Sigmoid colon (tissue), 3 donors: ENCODE measurements at regions not wholly inside any gene's neighbourhood (a gene's known extent, or its start where the extent isn't known, plus 50 kb on each side); places are given as distances from the start of the nearest gene placed in this dataset.

ENCODE experiments used
- POLR2A ChIP-seq, 2 donors: fragments of 450-650 bp; IDR thresholded peaks; one replicate each; pipeline ENCODE4 v1.6.1; 2016; ENCODE audit warnings: antibody characterized with exemption in 2 of 2, mild to moderate bottlenecking in 2 of 2, moderate library complexity in 2 of 2
- TF ChIP-seq, protein P1 (sequence below), 4 experiments: fragments of 450-650 bp in 3 of 4; fragments of 200-600 bp in 1 of 4; IDR thresholded peaks; one replicate each; pipeline ENCODE4 v1.5.1; 2016 to 2019; ENCODE audit warnings: antibody characterized with exemption in 4 of 4, mild to moderate bottlenecking in 3 of 4, moderate library complexity in 2 of 4

DNA sequence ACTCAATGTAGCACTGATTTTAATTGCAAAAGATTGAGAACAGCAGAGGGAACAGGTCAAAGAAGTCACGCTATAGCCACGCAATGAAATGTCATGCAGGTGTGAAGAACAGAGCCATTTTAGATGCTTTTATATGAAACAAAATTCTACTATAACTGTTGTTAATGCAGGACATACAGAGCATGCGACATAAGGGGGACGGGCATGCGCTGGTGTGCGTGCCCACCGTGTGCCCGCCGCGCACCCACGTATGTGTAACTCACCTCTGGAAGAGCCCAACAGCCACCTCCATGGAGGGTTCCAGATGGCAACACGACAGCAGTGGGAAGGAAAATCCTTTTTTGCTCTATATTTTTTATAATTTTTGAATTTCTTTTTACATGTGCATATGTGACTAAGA lies 410.0 kb upstream of the RNF32 start:
- TF ChIP-seq, protein P1, sequence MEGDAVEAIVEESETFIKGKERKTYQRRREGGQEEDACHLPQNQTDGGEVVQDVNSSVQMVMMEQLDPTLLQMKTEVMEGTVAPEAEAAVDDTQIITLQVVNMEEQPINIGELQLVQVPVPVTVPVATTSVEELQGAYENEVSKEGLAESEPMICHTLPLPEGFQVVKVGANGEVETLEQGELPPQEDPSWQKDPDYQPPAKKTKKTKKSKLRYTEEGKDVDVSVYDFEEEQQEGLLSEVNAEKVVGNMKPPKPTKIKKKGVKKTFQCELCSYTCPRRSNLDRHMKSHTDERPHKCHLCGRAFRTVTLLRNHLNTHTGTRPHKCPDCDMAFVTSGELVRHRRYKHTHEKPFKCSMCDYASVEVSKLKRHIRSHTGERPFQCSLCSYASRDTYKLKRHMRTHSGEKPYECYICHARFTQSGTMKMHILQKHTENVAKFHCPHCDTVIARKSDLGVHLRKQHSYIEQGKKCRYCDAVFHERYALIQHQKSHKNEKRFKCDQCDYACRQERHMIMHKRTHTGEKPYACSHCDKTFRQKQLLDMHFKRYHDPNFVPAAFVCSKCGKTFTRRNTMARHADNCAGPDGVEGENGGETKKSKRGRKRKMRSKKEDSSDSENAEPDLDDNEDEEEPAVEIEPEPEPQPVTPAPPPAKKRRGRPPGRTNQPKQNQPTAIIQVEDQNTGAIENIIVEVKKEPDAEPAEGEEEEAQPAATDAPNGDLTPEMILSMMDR (IDR thresholded peaks at IDR 0.05): no peak
- no peak for TF ChIP-seq POLR2A (IDR thresholded peaks at IDR 0.05)
